Psoas muscle (tissue), 7 donors: ENCODE measurements at regions not wholly inside any gene's neighbourhood (a gene's known extent, or its start where the extent isn't known, plus 50 kb on each side); places are given as distances from the start of the nearest gene placed in this dataset.

Source experiments
- ATAC-seq, 4 donors: fragments of 200-7000 bp; cut with Tn5 transposase; one replicate each; pipeline ENCODE4 v1.9.1; 2020; ENCODE audit warnings: moderate library complexity in 3 of 4, mild to moderate bottlenecking in 2 of 4
- DNase-seq, 2 donors: peaks; one replicate each; pipeline ENCODE4 v3.0.0-alpha.2; 2020
- H3K27ac ChIP-seq: fragments of 200-600 bp; one replicate; pipeline ENCODE4 v1.8.0; 2022
- H3K27me3 ChIP-seq, 3 donors: fragments of 200-600 bp in 1 of 3; one replicate each; pipeline versions ENCODE4 v1.6.1 to v1.8.0; 2013 to 2022; ENCODE audit warnings: low read length in 2 of 3, mild to moderate bottlenecking in 2 of 3, moderate library complexity in 1 of 3; ENCODE audit not compliant: insufficient read depth in 3 of 3
- H3K36me3 ChIP-seq, 2 donors: fragments of 200-600 bp in 1 of 2; one replicate each; pipeline versions ENCODE4 v1.6.1 to v1.8.0; 2013 to 2022; ENCODE audit warnings: low read depth in 1 of 2, mild to moderate bottlenecking in 1 of 2, moderate library complexity in 1 of 2; ENCODE audit not compliant: insufficient read depth in 1 of 2
- H3K4me1 ChIP-seq: fragments of 200-600 bp; one replicate; pipeline ENCODE4 v1.8.0; 2022
- H3K4me3 ChIP-seq: fragments of 200-600 bp; one replicate; pipeline ENCODE4 v1.8.0; 2022; ENCODE audit warnings: mild to moderate bottlenecking
- H3K9me3 ChIP-seq: fragments of 200-600 bp; one replicate; pipeline ENCODE4 v1.8.0; 2022
- CTCF ChIP-seq: fragments of 200-600 bp; IDR thresholded peaks from one replicate; pipeline ENCODE4 v1.8.0; 2022; ENCODE audit warnings: antibody characterized with exemption
- WGBS, 3 donors: extraction: QIAGEN DNeasy Blood & Tissue Kit; methylation state at CpG; one replicate each; pipeline versions ENCODE4 v1.1.6 to v1.1.7; 2013; 5-methylcytosine and 5-hydroxymethylcytosine counted together
- intact Hi-C, 2 donors: fragments of 100-400 bp; cut with DNase I; formaldehyde crosslinking; loops; one replicate each; pipeline versions ENCODE4 v1.11.0 to v1.14.2; 2022
- donor health status: healthy with polysubstance abuse.
- donor health status: DM: no; HTN: no; CAD: no; lungs with moderate emphysema.
- donor health status: Bipolar disorder and iron deficiency.
- donor health status: healthy.
- donor health status: DM: yes; HTN: yes; CAD: no.
- donor health status: DM: no; HTN: no; CAD: no.
- donor health status: DM: yes; HTN: yes; CAD: no.

- no peaks in the 10 kb centered on the region for H3K27me3 ChIP-seq
- no peak overlapping the region for H3K4me3 ChIP-seq
- WGBS, 3 donors = 71 to 72% (median 72%) methylated on average over 9 of the region's 9 CpGs
- H3K36me3 ChIP-seq = no peaks in the 10 kb centered on the region
- H3K27ac ChIP-seq = no peak overlapping the region
- H3K9me3 ChIP-seq = no peaks in the 10 kb centered on the region
- ATAC-seq (no peak), DNase-seq (no peak)
- no peak for TF ChIP-seq CTCF
- intact Hi-C loops = no loop called here
- peaks cover 12% of the 10 kb centered on the region for H3K4me1 ChIP-seq
Measured at GRCh38 chr10:6755781-6756460, 175.8 kb upstream of the PRKCQ start.

- intact Hi-C loops = no loop called here
- ATAC-seq (peak; percentile 90 to 94 (median 94)), DNase-seq (peak; percentile 51 to 84)
- 19 to 29% (median 22%) methylated on average over 10 of the region's 10 CpGs for WGBS, 3 donors
- Histone ChIP-seq H3K27ac (no peak overlapping the region), H3K9me3 (no peaks in the 10 kb centered on the region), H3K4me3 (no peak overlapping the region), H3K36me3 (no peaks in the 10 kb centered on the region), H3K27me3 (no peaks in the 10 kb centered on the region), H3K4me1 (peaks cover 25% of the 10 kb centered on the region)
- peak; percentile 29 for TF ChIP-seq CTCF
Measured at GRCh38 chr10:6753644-6754043, 173.6 kb upstream of the PRKCQ start.

- 70 to 97% (median 89%) methylated on average over 4 of the region's 4 CpGs for WGBS, 3 donors
- intact Hi-C loops = no loop called here
Measured at GRCh38 chr10:6751363-6751762, 171.3 kb upstream of the PRKCQ start.

GRCh38 chr10:6748981-6749635, 169.0 kb upstream of the PRKCQ start:
- Histone ChIP-seq H3K4me1 (peaks cover 30% of the 10 kb centered on the region), H3K27ac (peak overlapping the region; percentile 70), H3K27me3 (no peaks in the 10 kb centered on the region), H3K4me3 (no peak overlapping the region), H3K9me3 (no peaks in the 10 kb centered on the region), H3K36me3 (no peaks in the 10 kb centered on the region)
- DNase-seq = no peak
- peak; percentile 60 to 87 (median 83) for ATAC-seq
- no peak for TF ChIP-seq CTCF
- intact Hi-C loops = no loop called here
- WGBS, 3 donors = 30 to 52% (median 35%) methylated on average over 5 of the region's 5 CpGs

More at GRCh38 chr10:6751363-6751762, 171.3 kb upstream of the PRKCQ start:
- Histone ChIP-seq H3K27me3 (no peaks in the 10 kb centered on the region), H3K4me1 (peaks cover 30% of the 10 kb centered on the region), H3K27ac (no peak overlapping the region), H3K4me3 (no peak overlapping the region), H3K9me3 (no peaks in the 10 kb centered on the region), H3K36me3 (no peaks in the 10 kb centered on the region)
- ATAC-seq (no peak), DNase-seq (no peak)
- TF ChIP-seq CTCF = no peak
